HEK293 (cell line): ENCODE measurements at regions not wholly inside any gene's neighbourhood (a gene's known extent, or its start where the extent isn't known, plus 50 kb on each side); places are given as distances from the start of the nearest gene placed in this dataset.

ENCODE experiments used
- CTCF ChIA-PET: fragments of 350-600 bp; formaldehyde crosslinking; extraction: SDS; loops from one replicate; lab custom pipeline; 2021; ENCODE audit warnings: antibody characterized with exemption; lab: Yijun Ruan, JAX
- POLR2A ChIA-PET: fragments of 300-600 bp; formaldehyde crosslinking; extraction: SDS; loops from one replicate; lab custom pipeline; 2020; ENCODE audit warnings: antibody characterized with exemption, inconsistent platforms; lab: Yijun Ruan, JAX
- H3K27ac ChIP-seq: fragments of 200-500 bp; sonication (Bioruptor generic); 2 replicates; pipeline ENCODE4 v1.5.1; 2014; ENCODE audit warnings: low read depth, low read length, control low read depth, inconsistent platforms; ENCODE audit errors: extremely low read depth
- H3K36me3 ChIP-seq, 2 experiments: fragments of 200-500 bp in 1 of 2; sonication (Bioruptor generic) in 1 of 2; 1 replicate in 1 of 2; 2 replicates in 1 of 2; pipeline ENCODE4 v1.5.1; 2014 to 2017; ENCODE audit warnings: inconsistent platforms in 2 of 2, low read length in 2 of 2; ENCODE audit not compliant: control insufficient read depth in 2 of 2, insufficient read depth in 1 of 2
- H3K4me1 ChIP-seq: fragments of 200-500 bp; sonication (Bioruptor generic); 2 replicates; pipeline ENCODE4 v1.5.1; 2014; ENCODE audit warnings: mild to moderate bottlenecking, low read length, inconsistent platforms; ENCODE audit not compliant: control insufficient read depth, insufficient read depth
- H3K4me3 ChIP-seq: 2 replicates; pipeline ENCODE4 v1.5.1; 2011; ENCODE audit warnings: low read depth, mild to moderate bottlenecking, control low read depth, low read length, moderate library complexity
- H3K9me3 ChIP-seq: fragments of 200-500 bp; sonication (Bioruptor generic); 2 replicates; pipeline ENCODE4 v1.5.1; 2014; ENCODE audit warnings: low read depth, low read length, inconsistent platforms; ENCODE audit not compliant: control insufficient read depth, insufficient read depth
- BCL11A ChIP-seq: fragments of 450-650 bp; formaldehyde crosslinking; IDR thresholded peaks from 2 replicates; pipeline ENCODE4 v1.5.1; 2016; ENCODE audit warnings: low read depth, missing biosample characterization, missing genetic modification characterization
- BCL11B ChIP-seq: fragments of 450-650 bp; formaldehyde crosslinking; IDR thresholded peaks from 2 replicates; pipeline ENCODE4 v1.5.1; 2016; ENCODE audit warnings: low read depth, missing biosample characterization, missing genetic modification characterization
- GFI1B ChIP-seq: fragments of 450-650 bp; formaldehyde crosslinking; IDR thresholded peaks from 2 replicates; pipeline ENCODE4 v1.5.1; 2016; ENCODE audit warnings: missing biosample characterization, missing genetic modification characterization
- GLIS1 ChIP-seq: fragments of 450-650 bp; formaldehyde crosslinking; IDR thresholded peaks from 2 replicates; pipeline ENCODE4 v1.5.1; 2016; ENCODE audit warnings: missing biosample characterization, missing genetic modification characterization
- KLF1 ChIP-seq: fragments of 450-650 bp; formaldehyde crosslinking; IDR thresholded peaks from 2 replicates; pipeline ENCODE4 v1.5.1; 2016; ENCODE audit warnings: missing biosample characterization, missing genetic modification characterization
- KLF8 ChIP-seq: fragments of 450-650 bp; formaldehyde crosslinking; IDR thresholded peaks from 2 replicates; pipeline ENCODE4 v1.5.1; 2016; ENCODE audit warnings: missing biosample characterization, missing genetic modification characterization
- MEIS1 ChIP-seq: sonication (generic); formaldehyde crosslinking; IDR thresholded peaks from 2 replicates; pipeline ENCODE4 v1.8.1; 2022; ENCODE audit warnings: missing genetic modification reagents, mild to moderate bottlenecking, borderline replicate concordance
- PRDM1 ChIP-seq: fragments of 450-650 bp; formaldehyde crosslinking; IDR thresholded peaks from 2 replicates; pipeline ENCODE4; 2016; ENCODE audit warnings: missing biosample characterization, missing genetic modification characterization
- ZBTB21 ChIP-seq: fragments of 450-650 bp; formaldehyde crosslinking; IDR thresholded peaks from 2 replicates; pipeline ENCODE4 v1.5.1; 2017; ENCODE audit warnings: missing biosample characterization, missing genetic modification characterization
- ZBTB8A ChIP-seq: fragments of 450-650 bp; formaldehyde crosslinking; IDR thresholded peaks from 2 replicates; pipeline ENCODE4 v1.5.1; 2016; ENCODE audit warnings: missing biosample characterization, missing genetic modification characterization
- ZNF16 ChIP-seq: fragments of 450-650 bp; formaldehyde crosslinking; IDR thresholded peaks from 2 replicates; pipeline ENCODE4 v1.5.1; 2016; ENCODE audit warnings: low read depth, missing biosample characterization, missing genetic modification characterization
- ZNF23 ChIP-seq: fragments of 450-650 bp; formaldehyde crosslinking; IDR thresholded peaks from 2 replicates; pipeline ENCODE4 v1.5.1; 2016; ENCODE audit warnings: missing biosample characterization, missing genetic modification characterization, borderline replicate concordance
- ZNF311 ChIP-seq: fragments of 450-650 bp; formaldehyde crosslinking; IDR thresholded peaks from 2 replicates; pipeline ENCODE4 v1.5.1; 2017; ENCODE audit warnings: missing biosample characterization, missing genetic modification characterization, borderline replicate concordance
- ZNF544 ChIP-seq: fragments of 450-650 bp; formaldehyde crosslinking; IDR thresholded peaks from 2 replicates; pipeline ENCODE4 v1.5.0; 2017; ENCODE audit warnings: missing biosample characterization, missing genetic modification characterization
- ZNF654 ChIP-seq: fragments of 450-650 bp; formaldehyde crosslinking; IDR thresholded peaks from 2 replicates; pipeline ENCODE4 v1.5.1; 2016; ENCODE audit warnings: low read depth, missing biosample characterization, missing genetic modification characterization
- ZNF768 ChIP-seq: fragments of 450-650 bp; formaldehyde crosslinking; IDR thresholded peaks from 2 replicates; pipeline ENCODE4 v1.5.1; 2018; ENCODE audit warnings: missing biosample characterization, mild to moderate bottlenecking, missing genetic modification characterization
- TF ChIP-seq, protein P1 (sequence below): fragments of 450-650 bp; formaldehyde crosslinking; IDR thresholded peaks from 2 replicates; pipeline ENCODE4 v1.5.1; 2017; ENCODE audit warnings: missing biosample characterization, missing genetic modification characterization
- TF ChIP-seq, protein P2 (sequence below): fragments of 450-650 bp; formaldehyde crosslinking; IDR thresholded peaks from 2 replicates; pipeline ENCODE4 v1.5.1; 2016; ENCODE audit warnings: missing biosample characterization, missing genetic modification characterization, borderline replicate concordance
- TF ChIP-seq, protein P3 (sequence below): fragments of 450-650 bp; formaldehyde crosslinking; IDR thresholded peaks from 2 replicates; pipeline ENCODE4 v1.5.1; 2016; ENCODE audit warnings: missing biosample characterization, missing genetic modification characterization
- TF ChIP-seq, protein P4 (sequence below): fragments of 450-650 bp; formaldehyde crosslinking; IDR thresholded peaks from 2 replicates; pipeline ENCODE4 v1.5.1; 2017; ENCODE audit warnings: missing biosample characterization, missing genetic modification characterization

DNA sequence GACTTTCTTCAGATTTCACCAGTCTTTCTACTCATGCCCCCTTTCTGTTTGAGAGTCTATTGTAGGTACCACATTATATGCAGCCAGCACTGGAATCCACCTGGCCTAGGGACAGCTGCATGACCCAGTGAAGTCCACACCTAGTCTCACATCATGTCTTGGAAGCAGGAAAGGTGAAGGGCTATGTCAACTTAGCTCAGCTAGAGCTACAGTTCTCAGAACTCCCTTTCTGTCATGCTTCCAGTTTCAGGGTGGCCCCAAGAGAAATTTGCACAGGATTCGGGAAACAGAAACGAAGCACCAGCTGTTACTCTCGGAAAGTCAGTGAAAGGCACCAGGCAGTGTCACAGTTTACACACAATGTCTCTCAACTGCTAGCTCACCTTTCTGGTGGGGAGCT, 51.6 kb upstream of the NLRP1 start:
- no peaks in the 10 kb centered on the region for H3K9me3 ChIP-seq
- ChIA-PET CTCF (interaction anchor here (0.7 kb wide), 1 partner anchor 505 kb away, joined by 3 read pairs; no protein-coding TSS in a partner anchor), POLR2A (no interaction called here)
- TF ChIP-seq ZNF768 (tag by site-specific recombination) = no peak
- TF ChIP-seq KLF8 (tag by site-specific recombination) = no peak
- TF ChIP-seq ZNF16 = no peak
- no peak for TF ChIP-seq ZNF311 (tag by site-specific recombination)
- no peak for TF ChIP-seq KLF1 (tag by site-specific recombination)
- TF ChIP-seq ZNF544 (tag by site-specific recombination) = no peak
- no peak for TF ChIP-seq BCL11B (tag by site-specific recombination)
- no peak for TF ChIP-seq ZBTB8A (tag by site-specific recombination)
- no peak overlapping the region for H3K27ac ChIP-seq
- H3K4me3 ChIP-seq = no peak overlapping the region
- no peaks in the 10 kb centered on the region for H3K36me3 ChIP-seq
- H3K4me1 ChIP-seq = no peaks in the 10 kb centered on the region

DNA sequence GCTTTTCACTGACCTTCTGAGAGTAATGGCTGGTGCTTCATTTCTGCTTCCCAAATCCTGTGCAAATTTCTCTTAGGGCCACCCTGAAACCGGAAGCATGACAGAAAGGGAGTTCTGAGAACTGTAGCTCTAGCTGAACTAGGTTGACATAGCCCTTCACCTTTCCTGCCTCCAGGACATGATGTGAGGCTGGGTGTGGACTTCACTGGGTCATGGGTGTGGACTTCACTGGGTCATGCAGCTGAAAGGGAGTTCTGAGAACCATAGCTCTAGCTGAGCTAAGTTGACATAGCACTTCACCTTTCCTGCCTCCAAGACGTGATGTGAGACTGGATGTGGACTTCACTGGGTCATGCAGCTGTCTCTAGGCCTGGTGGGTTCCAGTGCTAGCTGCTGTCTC, 54.3 kb upstream of the NLRP1 start:
- CTCF ChIA-PET = interaction anchor here (1.0 kb wide), 1 partner anchor 24 kb away, joined by 4 read pairs; no protein-coding TSS in a partner anchor
- no peak for TF ChIP-seq MEIS1 (CRISPR knock-in tag)
- H3K27ac ChIP-seq = no peak overlapping the region
- H3K4me3 ChIP-seq = no peak overlapping the region
- H3K4me1 ChIP-seq = no peaks in the 10 kb centered on the region
- H3K9me3 ChIP-seq = no peaks in the 10 kb centered on the region
- POLR2A ChIA-PET = no interaction called here
- no peaks in the 10 kb centered on the region for H3K36me3 ChIP-seq

DNA sequence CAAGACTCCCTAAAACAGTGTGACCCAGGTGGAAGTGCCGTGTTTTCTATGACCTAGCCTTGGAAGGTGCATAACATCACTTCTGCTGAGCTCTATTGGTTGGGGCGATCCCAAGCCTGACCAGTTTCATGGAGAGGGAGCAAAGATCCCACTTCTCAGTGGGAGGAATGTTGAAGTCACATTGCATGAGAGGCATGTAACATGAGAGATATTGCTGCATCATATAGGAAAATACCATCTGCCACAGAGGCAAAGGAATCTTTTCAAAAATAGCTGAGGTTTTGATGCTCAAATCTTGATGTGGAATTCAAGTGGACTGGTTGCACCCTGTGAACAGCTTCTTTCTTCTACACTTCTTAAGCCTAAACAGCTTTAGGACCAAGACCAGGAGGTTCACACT, 56.4 kb upstream of the NLRP1 start:
- Histone ChIP-seq H3K4me3 (no peak overlapping the region), H3K27ac (no peak overlapping the region), H3K4me1 (no peaks in the 10 kb centered on the region), H3K36me3 (no peaks in the 10 kb centered on the region), H3K9me3 (no peaks in the 10 kb centered on the region)
- POLR2A ChIA-PET = no interaction called here
- CTCF ChIA-PET = no interaction called here
- TF ChIP-seq GLIS1 (tag by site-specific recombination) = no peak
- no peak for TF ChIP-seq ZNF23 (tag by site-specific recombination)
- TF ChIP-seq, protein P1, sequence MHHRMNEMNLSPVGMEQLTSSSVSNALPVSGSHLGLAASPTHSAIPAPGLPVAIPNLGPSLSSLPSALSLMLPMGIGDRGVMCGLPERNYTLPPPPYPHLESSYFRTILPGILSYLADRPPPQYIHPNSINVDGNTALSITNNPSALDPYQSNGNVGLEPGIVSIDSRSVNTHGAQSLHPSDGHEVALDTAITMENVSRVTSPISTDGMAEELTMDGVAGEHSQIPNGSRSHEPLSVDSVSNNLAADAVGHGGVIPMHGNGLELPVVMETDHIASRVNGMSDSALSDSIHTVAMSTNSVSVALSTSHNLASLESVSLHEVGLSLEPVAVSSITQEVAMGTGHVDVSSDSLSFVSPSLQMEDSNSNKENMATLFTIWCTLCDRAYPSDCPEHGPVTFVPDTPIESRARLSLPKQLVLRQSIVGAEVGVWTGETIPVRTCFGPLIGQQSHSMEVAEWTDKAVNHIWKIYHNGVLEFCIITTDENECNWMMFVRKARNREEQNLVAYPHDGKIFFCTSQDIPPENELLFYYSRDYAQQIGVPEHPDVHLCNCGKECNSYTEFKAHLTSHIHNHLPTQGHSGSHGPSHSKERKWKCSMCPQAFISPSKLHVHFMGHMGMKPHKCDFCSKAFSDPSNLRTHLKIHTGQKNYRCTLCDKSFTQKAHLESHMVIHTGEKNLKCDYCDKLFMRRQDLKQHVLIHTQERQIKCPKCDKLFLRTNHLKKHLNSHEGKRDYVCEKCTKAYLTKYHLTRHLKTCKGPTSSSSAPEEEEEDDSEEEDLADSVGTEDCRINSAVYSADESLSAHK (tag by site-specific recombination) = no peak
- TF ChIP-seq ZNF654 (tag by site-specific recombination) = no peak
- TF ChIP-seq, protein P2, sequence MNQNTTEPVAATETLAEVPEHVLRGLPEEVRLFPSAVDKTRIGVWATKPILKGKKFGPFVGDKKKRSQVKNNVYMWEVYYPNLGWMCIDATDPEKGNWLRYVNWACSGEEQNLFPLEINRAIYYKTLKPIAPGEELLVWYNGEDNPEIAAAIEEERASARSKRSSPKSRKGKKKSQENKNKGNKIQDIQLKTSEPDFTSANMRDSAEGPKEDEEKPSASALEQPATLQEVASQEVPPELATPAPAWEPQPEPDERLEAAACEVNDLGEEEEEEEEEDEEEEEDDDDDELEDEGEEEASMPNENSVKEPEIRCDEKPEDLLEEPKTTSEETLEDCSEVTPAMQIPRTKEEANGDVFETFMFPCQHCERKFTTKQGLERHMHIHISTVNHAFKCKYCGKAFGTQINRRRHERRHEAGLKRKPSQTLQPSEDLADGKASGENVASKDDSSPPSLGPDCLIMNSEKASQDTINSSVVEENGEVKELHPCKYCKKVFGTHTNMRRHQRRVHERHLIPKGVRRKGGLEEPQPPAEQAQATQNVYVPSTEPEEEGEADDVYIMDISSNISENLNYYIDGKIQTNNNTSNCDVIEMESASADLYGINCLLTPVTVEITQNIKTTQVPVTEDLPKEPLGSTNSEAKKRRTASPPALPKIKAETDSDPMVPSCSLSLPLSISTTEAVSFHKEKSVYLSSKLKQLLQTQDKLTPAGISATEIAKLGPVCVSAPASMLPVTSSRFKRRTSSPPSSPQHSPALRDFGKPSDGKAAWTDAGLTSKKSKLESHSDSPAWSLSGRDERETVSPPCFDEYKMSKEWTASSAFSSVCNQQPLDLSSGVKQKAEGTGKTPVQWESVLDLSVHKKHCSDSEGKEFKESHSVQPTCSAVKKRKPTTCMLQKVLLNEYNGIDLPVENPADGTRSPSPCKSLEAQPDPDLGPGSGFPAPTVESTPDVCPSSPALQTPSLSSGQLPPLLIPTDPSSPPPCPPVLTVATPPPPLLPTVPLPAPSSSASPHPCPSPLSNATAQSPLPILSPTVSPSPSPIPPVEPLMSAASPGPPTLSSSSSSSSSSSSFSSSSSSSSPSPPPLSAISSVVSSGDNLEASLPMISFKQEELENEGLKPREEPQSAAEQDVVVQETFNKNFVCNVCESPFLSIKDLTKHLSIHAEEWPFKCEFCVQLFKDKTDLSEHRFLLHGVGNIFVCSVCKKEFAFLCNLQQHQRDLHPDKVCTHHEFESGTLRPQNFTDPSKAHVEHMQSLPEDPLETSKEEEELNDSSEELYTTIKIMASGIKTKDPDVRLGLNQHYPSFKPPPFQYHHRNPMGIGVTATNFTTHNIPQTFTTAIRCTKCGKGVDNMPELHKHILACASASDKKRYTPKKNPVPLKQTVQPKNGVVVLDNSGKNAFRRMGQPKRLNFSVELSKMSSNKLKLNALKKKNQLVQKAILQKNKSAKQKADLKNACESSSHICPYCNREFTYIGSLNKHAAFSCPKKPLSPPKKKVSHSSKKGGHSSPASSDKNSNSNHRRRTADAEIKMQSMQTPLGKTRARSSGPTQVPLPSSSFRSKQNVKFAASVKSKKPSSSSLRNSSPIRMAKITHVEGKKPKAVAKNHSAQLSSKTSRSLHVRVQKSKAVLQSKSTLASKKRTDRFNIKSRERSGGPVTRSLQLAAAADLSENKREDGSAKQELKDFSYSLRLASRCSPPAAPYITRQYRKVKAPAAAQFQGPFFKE = no peak
- no peak for TF ChIP-seq GFI1B (tag by site-specific recombination)
- TF ChIP-seq, protein P3, sequence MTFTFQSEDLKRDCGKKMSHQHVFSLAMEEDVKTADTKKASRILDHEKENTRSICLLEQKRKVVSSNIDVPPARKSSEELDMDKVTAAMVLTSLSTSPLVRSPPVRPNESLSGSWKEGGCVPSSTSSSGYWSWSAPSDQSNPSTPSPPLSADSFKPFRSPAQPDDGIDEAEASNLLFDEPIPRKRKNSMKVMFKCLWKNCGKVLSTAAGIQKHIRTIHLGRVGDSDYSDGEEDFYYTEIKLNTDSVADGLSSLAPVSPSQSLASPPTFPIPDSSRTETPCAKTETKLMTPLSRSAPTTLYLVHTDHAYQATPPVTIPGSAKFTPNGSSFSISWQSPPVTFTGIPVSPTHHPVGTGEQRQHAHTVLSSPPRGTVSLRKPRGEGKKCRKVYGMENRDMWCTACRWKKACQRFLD = no peak
- no peak for TF ChIP-seq BCL11A (tag by site-specific recombination)
- TF ChIP-seq ZBTB21 (tag by site-specific recombination) = no peak
- TF ChIP-seq, protein P4, sequence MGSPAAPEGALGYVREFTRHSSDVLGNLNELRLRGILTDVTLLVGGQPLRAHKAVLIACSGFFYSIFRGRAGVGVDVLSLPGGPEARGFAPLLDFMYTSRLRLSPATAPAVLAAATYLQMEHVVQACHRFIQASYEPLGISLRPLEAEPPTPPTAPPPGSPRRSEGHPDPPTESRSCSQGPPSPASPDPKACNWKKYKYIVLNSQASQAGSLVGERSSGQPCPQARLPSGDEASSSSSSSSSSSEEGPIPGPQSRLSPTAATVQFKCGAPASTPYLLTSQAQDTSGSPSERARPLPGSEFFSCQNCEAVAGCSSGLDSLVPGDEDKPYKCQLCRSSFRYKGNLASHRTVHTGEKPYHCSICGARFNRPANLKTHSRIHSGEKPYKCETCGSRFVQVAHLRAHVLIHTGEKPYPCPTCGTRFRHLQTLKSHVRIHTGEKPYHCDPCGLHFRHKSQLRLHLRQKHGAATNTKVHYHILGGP = no peak
- no peak for TF ChIP-seq PRDM1 (tag by site-specific recombination)
